LNCAP (cell line): ENCODE measurements at regions not wholly inside any gene's neighbourhood (a gene's known extent, or its start where the extent isn't known, plus 50 kb on each side); places are given as distances from the start of the nearest gene placed in this dataset.

Experiments
- CTCF ChIP-seq: fragments of 450-650 bp; IDR thresholded peaks from 2 replicates; pipeline ENCODE4 v1.5.1; 2017; ENCODE audit warnings: mild to moderate bottlenecking

- no peak for TF ChIP-seq CTCF
Observed at GRCh38 chr10:78492424-78492823, 458.8 kb downstream of the RPS24 start.

GRCh38 chr10:78494179-78494578, 460.5 kb downstream of the RPS24 start:
- no peak for TF ChIP-seq CTCF

- TF ChIP-seq CTCF, result no peak
Observed at GRCh38 chr10:78502210-78502936, 468.7 kb downstream of the RPS24 start.

GRCh38 chr10:78504181-78504580, 470.5 kb downstream of the RPS24 start:
- no peak for TF ChIP-seq CTCF

- TF ChIP-seq CTCF, result no peak
Observed at GRCh38 chr10:78505657-78506056, 472.0 kb downstream of the RPS24 start.

- no peak for TF ChIP-seq CTCF
Observed at GRCh38 chr10:78506614-78507013, 473.0 kb downstream of the RPS24 start.

GRCh38 chr10:78507510-78508160, 474.0 kb downstream of the RPS24 start:
- TF ChIP-seq CTCF, result no peak
